NCI-H1694 (cell line): ENCODE measurements at regions not wholly inside any gene's neighbourhood (a gene's known extent, or its start where the extent isn't known, plus 50 kb on each side); places are given as distances from the start of the nearest gene placed in this dataset.

Experiments
- DNase-seq: peaks from one replicate; lab custom pipeline; 2025; lab: John Stamatoyannopoulos, UW

DNA sequence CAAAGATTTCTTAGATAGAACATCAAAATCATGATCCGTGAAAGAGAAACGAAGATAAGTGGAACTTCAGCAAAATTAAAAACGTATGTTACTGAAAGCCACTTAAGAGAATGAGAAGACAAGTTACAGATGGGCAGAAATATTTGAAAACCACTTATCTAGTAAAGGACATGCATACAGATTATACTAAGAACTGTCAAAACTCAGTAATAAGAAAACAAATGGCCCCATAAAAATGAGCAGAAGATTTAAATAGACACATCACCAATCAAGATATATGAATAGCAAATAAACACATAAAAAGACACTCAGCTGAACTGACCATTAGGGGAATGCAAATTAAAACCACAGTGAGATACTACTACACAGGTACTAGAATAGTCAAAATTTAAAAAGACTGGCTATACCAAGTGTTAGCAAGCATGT, 343.7 kb downstream of the PTEN start:
- no peak for DNase-seq

DNA sequence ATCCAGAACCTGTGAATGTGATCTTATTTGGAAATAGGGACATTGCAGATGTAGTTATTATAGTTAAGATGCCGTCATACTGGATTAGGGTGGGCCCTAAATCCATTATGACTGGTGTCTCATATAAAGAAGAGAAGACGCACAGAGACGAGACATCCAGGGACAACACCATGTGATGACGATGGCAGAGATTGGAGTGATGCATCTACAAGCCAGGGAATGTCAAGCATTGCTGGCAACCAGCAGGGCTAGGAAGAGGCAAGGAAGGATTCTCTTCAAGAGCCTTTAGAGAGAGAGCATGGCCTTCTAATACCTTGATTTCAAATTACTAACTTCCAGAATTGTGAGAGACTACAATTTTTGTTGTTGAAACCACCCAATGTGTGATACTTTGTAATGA, 345.8 kb downstream of the PTEN start:
- DNase-seq: no peak

DNA sequence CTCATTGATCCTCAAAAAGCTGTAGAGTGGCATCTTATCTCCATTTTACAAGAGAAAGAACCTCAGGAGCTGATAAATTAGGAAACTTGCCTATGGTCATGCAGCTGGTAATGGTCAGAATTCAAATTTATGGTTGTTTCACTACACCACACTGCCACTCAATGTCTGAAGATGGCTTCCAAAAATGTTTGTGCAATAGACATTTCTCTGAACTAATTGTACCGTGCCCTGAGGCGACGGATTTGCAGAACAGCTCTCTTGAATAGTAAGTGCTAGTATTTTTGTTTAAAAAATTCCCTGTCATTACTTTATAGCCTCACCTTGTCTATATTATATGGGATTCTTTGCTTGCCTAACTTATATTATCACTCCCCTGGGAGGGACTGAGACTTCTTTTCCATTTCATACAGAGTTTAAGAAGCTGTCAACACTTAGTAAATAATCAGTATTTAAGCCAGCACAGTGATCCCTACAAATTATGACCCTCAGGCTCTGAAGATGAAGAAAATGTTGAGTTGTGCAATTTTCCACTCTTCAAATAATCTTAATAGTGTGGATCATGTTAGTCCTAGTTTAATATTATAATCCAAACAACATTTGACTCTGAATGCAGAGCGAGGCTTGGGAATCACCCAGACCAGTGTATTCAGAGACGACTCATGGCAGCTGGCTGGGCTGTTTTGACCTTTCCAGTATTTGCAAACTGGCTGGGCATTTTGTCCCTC, 346.6 kb downstream of the PTEN start:
- no peak for DNase-seq

DNA sequence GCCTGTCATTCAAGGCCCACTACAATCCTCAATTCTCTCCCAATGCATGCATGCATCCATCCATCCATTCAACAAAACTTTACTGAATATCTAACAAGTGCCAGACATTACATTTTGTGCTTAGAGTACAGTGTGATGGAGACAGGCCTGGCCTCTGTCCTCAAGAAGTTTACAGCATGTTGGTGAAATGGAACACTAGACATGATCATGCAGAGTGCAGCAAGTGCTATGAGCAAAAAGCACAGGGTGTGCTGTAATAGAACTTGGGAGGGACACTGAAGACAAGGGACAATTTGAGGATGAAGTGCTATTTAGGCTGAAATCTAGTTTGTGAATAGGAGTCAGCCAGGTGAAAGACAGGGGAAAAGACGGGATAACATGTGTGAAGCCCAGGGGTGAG, 347.8 kb downstream of the PTEN start:
- DNase-seq: no peak

DNA sequence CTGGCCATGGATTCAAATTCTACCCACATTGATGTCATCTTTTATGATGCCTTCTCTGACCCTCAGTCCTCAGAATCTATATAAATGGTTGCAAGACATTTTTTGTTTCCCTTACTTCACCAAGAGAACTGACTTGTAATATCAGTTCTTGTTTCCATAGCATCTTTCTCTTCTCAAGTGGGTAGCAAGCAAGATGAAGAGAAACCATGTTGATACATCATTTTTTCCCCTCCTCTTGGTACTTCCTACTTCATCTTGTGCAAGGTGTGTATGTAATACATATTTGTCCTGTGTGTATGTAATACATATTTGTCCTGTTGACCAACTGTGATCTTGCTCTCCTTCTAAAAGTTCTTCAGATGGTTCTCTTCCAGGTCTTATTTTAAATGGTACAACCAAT, 348.6 kb downstream of the PTEN start:
- no peak for DNase-seq

DNA sequence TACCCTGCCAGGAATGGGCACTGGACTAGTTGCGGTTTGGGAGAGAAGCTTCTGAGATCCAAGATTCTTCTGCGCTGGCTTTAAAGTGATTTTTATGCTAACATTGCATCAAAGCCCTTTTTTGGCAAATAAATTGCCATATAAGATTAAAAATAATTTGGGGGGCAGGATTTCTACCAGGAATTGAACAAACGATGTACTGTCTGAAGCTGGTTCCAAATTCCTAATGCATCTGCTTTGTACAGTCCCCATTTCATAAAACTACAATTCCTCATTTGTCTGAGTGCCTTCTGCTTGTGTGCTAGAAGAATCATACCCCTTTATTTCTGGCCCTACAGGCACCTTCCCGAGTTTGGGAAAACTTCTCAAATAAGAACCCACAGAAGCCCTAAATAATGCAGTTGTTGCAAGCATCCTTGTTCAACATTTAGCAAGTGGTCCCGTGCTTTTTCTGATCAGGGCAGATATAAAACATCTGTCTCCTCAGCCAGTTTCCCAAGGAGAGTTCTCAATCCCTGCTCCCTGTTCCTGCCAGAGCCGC, 349.7 kb downstream of the PTEN start:
- no peak for DNase-seq

DNA sequence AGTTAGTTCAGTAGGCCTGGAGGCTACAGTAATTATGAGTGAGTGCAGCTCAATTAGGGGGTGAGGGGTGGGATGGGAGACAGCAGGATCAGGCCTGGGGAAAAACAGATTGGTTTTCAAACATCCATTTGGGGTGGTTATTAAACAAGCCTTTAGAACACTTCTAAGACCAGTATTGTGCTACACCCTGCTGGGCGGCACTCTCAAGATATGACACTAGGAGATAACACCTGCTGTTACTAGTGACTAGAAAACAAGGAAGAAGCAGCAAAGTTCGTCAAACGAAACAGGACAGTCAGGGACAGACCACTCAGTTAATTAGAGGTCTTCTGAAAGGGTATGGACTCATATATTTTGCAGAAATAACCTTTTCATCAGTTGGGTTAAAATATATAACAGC, 353.6 kb downstream of the PTEN start:
- no peak for DNase-seq

DNA sequence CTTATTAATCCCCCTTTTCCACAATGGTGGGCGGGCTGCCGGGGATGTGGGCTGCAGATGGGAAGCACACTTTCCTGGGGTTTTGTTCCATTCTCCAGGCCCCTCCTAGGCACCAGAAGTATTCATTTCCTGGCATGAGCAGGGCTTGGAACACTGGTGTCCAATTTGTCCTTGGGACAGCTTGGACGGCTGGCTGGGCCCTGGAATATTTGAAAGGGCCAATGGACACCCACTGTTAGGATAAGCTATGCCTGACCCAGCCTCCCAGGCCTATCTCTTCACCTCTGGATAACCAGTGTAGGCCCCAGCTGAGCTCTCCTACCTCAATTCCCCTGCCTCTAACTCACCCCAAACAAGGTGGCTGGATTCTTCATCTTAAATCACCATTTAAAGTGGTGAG, 354.9 kb downstream of the PTEN start:
- DNase-seq: no peak

DNA sequence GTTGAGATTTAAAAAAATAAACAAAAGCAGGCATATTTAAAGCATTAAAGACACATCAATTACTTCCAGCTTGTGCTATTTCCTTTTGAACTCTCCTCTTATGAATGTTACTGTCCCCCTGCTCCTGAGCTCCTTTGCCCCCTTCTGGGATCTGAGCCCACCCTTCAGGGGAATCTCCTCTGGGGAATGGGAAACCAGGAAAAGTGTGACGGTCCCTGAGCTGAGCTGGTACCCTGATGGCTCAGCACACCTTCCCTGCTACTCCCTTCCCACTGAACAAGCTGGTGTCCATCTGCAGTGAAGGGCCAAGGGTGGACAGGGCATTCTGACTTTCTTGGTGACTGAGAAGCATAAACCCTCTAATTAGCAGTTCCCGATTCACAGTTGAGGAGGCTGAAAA, 356.3 kb downstream of the PTEN start:
- no peak for DNase-seq

DNA sequence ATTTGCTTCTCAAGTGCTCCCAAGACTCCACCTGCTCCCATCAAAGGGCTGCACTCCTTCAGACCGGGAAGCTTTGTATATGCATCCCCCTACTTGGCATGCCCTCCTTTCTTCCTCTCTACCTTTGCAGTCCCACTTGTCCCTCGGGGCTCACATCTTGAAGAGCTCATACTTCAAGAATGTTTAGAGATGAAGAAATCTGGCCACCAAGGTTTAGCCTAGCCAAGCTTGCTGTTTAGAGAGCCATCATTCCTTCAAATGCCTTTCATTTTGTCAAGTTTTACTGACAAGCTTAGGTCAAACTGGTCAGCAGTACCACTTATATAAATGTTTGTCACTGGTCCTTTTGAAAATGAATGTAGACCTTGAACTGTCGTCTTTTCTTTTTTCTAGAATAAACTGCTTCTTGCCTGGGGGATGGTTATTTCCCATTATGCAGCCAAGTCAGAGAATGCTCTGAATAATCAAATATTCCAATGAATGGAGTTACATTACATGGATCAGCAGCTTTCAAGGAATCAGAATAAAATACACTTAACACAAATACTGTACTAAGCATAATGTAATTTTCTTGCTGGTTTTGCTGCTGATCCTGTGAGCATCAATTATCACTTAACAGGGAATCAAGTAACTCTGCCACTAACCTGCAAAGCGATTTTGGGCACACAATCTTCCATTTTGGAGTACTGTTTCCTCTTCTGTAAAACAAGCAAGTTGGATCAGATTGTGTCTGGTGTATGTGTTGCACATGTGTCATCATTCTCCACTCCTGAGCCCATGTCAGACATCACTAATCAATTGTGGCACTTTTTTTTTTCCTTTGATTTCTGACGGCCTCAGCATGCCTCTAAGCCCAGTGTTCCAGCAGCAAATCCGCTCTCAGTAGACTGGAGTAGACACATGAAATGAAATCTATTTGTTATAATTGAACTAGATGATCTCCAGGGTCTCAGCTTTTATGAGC, 357.9 kb downstream of the PTEN start:
- DNase-seq: no peak

DNA sequence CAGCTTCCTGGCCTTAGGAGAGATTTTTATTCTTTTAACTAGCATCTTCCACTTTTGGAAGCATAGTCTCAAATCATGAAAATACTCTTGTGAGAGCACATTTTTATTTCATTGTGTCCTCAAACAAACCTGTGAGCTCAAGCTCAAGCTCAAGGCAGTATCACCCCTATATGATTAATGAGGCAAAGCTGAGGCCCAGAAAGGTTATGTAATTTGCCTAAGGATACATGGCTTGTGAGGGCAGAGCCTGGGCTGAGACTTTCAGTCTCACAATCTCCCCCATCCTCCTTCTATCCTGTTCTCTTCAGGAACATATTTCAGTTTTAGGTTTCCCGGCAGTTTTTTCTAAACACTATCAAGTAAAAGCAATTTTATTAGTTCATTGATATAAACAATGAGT, 359.5 kb downstream of the PTEN start:
- DNase-seq: no peak
